ENCODE measurements at regions not wholly inside any gene's neighbourhood (a gene's known extent, or its start where the extent isn't known, plus 50 kb on each side); places are given as distances from the start of the nearest gene placed in this dataset.

GRCh38 chr6:11414176-11414963 lies 123.2 kb upstream of the TMEM170B start:
- no peaks in the 10 kb centered on the region for H4K20me1 ChIP-seq (ENCODE audit: insufficient read depth, low read depth, low read length)
- no peaks in the 10 kb centered on the region for H3K27me3 ChIP-seq (ENCODE audit: low read length)
- H3K4me1 ChIP-seq (ENCODE audit: low read length), result no peaks in the 10 kb centered on the region
- H3K36me3 ChIP-seq (ENCODE audit: insufficient read depth, low read length), result no peaks in the 10 kb centered on the region
- no peak overlapping the region for H3K4me2 ChIP-seq (ENCODE audit: low read depth, low read length, poor library complexity, severe bottlenecking)
- H3K27ac ChIP-seq (ENCODE audit: low read length), result no peak overlapping the region
- H2AFZ ChIP-seq (ENCODE audit: low read length), result no peak overlapping the region
- H3K4me3 ChIP-seq (ENCODE audit: low read length), result no peak overlapping the region
- no peak for DNase-seq
- H3K9me2 ChIP-seq (replicated peaks; ENCODE audit: insufficient read depth, low read length), result no peaks in the 10 kb centered on the region
- H3K9ac ChIP-seq (ENCODE audit: low read length), result no peak overlapping the region
- H3K79me2 ChIP-seq (ENCODE audit: low read length), result no peaks in the 10 kb centered on the region
- H3K9me3 ChIP-seq (ENCODE audit: low read length), result no peaks in the 10 kb centered on the region

- H4K20me1 ChIP-seq (ENCODE audit: insufficient read depth, low read depth, low read length), result no peaks in the 10 kb centered on the region
- no peak overlapping the region for H3K4me2 ChIP-seq (ENCODE audit: low read depth, low read length, poor library complexity, severe bottlenecking)
- H3K79me2 ChIP-seq (ENCODE audit: low read length), result no peaks in the 10 kb centered on the region
- H3K27me3 ChIP-seq (ENCODE audit: low read length), result no peaks in the 10 kb centered on the region
- DNase-seq, result no peak
- no peaks in the 10 kb centered on the region for H3K36me3 ChIP-seq (ENCODE audit: insufficient read depth, low read length)
- no peaks in the 10 kb centered on the region for H3K4me1 ChIP-seq (ENCODE audit: low read length)
- no peak overlapping the region for H2AFZ ChIP-seq (ENCODE audit: low read length)
- no peak overlapping the region for H3K27ac ChIP-seq (ENCODE audit: low read length)
- no peak overlapping the region for H3K9ac ChIP-seq (ENCODE audit: low read length)
- H3K9me3 ChIP-seq (ENCODE audit: low read length), result no peaks in the 10 kb centered on the region
- no peaks in the 10 kb centered on the region for H3K9me2 ChIP-seq (replicated peaks; ENCODE audit: insufficient read depth, low read length)
- H3K4me3 ChIP-seq (ENCODE audit: low read length), result no peak overlapping the region
Observed at GRCh38 chr6:11413728-11414127, 123.8 kb upstream of the TMEM170B start.

GRCh38 chr6:11413117-11413687 lies 124.3 kb upstream of the TMEM170B start:
- no peak overlapping the region for H3K9ac ChIP-seq (ENCODE audit: low read length)
- no peaks in the 10 kb centered on the region for H3K4me1 ChIP-seq (ENCODE audit: low read length)
- no peak overlapping the region for H3K27ac ChIP-seq (ENCODE audit: low read length)
- no peak overlapping the region for H3K4me3 ChIP-seq (ENCODE audit: low read length)
- no peaks in the 10 kb centered on the region for H3K79me2 ChIP-seq (ENCODE audit: low read length)
- H4K20me1 ChIP-seq (ENCODE audit: insufficient read depth, low read depth, low read length), result no peaks in the 10 kb centered on the region
- no peaks in the 10 kb centered on the region for H3K27me3 ChIP-seq (ENCODE audit: low read length)
- H3K36me3 ChIP-seq (ENCODE audit: insufficient read depth, low read length), result no peaks in the 10 kb centered on the region
- no peak for DNase-seq
- no peaks in the 10 kb centered on the region for H3K9me2 ChIP-seq (replicated peaks; ENCODE audit: insufficient read depth, low read length)
- H2AFZ ChIP-seq (ENCODE audit: low read length), result no peak overlapping the region
- H3K4me2 ChIP-seq (ENCODE audit: low read depth, low read length, poor library complexity, severe bottlenecking), result no peak overlapping the region
- no peaks in the 10 kb centered on the region for H3K9me3 ChIP-seq (ENCODE audit: low read length)

- H3K27ac ChIP-seq (ENCODE audit: low read length), result no peak overlapping the region
- no peaks in the 10 kb centered on the region for H3K9me3 ChIP-seq (ENCODE audit: low read length)
- no peaks in the 10 kb centered on the region for H3K27me3 ChIP-seq (ENCODE audit: low read length)
- no peaks in the 10 kb centered on the region for H3K79me2 ChIP-seq (ENCODE audit: low read length)
- H3K9me2 ChIP-seq (replicated peaks; ENCODE audit: insufficient read depth, low read length), result no peaks in the 10 kb centered on the region
- H4K20me1 ChIP-seq (ENCODE audit: insufficient read depth, low read depth, low read length), result no peaks in the 10 kb centered on the region
- H3K4me3 ChIP-seq (ENCODE audit: low read length), result no peak overlapping the region
- no peak overlapping the region for H2AFZ ChIP-seq (ENCODE audit: low read length)
- no peak overlapping the region for H3K9ac ChIP-seq (ENCODE audit: low read length)
- H3K4me1 ChIP-seq (ENCODE audit: low read length), result no peaks in the 10 kb centered on the region
- H3K36me3 ChIP-seq (ENCODE audit: insufficient read depth, low read length), result no peaks in the 10 kb centered on the region
- no peak for DNase-seq
- H3K4me2 ChIP-seq (ENCODE audit: low read depth, low read length, poor library complexity, severe bottlenecking), result no peak overlapping the region
Observed at GRCh38 chr6:11412616-11413015, 124.9 kb upstream of the TMEM170B start.

GRCh38 chr6:11412011-11412424 lies 125.5 kb upstream of the TMEM170B start:
- no peak overlapping the region for H3K4me2 ChIP-seq (ENCODE audit: low read depth, low read length, poor library complexity, severe bottlenecking)
- DNase-seq, result no peak
- H3K79me2 ChIP-seq (ENCODE audit: low read length), result no peaks in the 10 kb centered on the region
- H3K4me1 ChIP-seq (ENCODE audit: low read length), result no peaks in the 10 kb centered on the region
- H3K27ac ChIP-seq (ENCODE audit: low read length), result no peak overlapping the region
- H3K27me3 ChIP-seq (ENCODE audit: low read length), result no peaks in the 10 kb centered on the region
- no peak overlapping the region for H2AFZ ChIP-seq (ENCODE audit: low read length)
- no peaks in the 10 kb centered on the region for H3K36me3 ChIP-seq (ENCODE audit: insufficient read depth, low read length)
- H3K4me3 ChIP-seq (ENCODE audit: low read length), result no peak overlapping the region
- no peaks in the 10 kb centered on the region for H4K20me1 ChIP-seq (ENCODE audit: insufficient read depth, low read depth, low read length)
- H3K9me2 ChIP-seq (replicated peaks; ENCODE audit: insufficient read depth, low read length), result no peaks in the 10 kb centered on the region
- no peak overlapping the region for H3K9ac ChIP-seq (ENCODE audit: low read length)
- no peaks in the 10 kb centered on the region for H3K9me3 ChIP-seq (ENCODE audit: low read length)

- Histone ChIP-seq H3K27me3 (ENCODE audit: low read length) (no peaks in the 10 kb centered on the region), H4K20me1 (ENCODE audit: insufficient read depth, low read depth, low read length) (no peaks in the 10 kb centered on the region), H2AFZ (ENCODE audit: low read length) (no peak overlapping the region), H3K27ac (ENCODE audit: low read length) (no peak overlapping the region), H3K4me2 (ENCODE audit: low read depth, low read length, poor library complexity, severe bottlenecking) (no peak overlapping the region), H3K9me3 (ENCODE audit: low read length) (no peaks in the 10 kb centered on the region), H3K4me1 (ENCODE audit: low read length) (no peaks in the 10 kb centered on the region), H3K9me2 (replicated peaks; ENCODE audit: insufficient read depth, low read length) (no peaks in the 10 kb centered on the region), H3K4me3 (ENCODE audit: low read length) (no peak overlapping the region), H3K9ac (ENCODE audit: low read length) (no peak overlapping the region), H3K79me2 (ENCODE audit: low read length) (no peaks in the 10 kb centered on the region), H3K36me3 (ENCODE audit: insufficient read depth, low read length) (no peaks in the 10 kb centered on the region)
- no peak for DNase-seq
Observed at GRCh38 chr6:11411593-11411992, 126.0 kb upstream of the TMEM170B start.

GRCh38 chr6:11410539-11411307 lies 126.8 kb upstream of the TMEM170B start:
- Histone ChIP-seq H4K20me1 (ENCODE audit: insufficient read depth, low read depth, low read length) (no peaks in the 10 kb centered on the region), H3K36me3 (ENCODE audit: insufficient read depth, low read length) (no peaks in the 10 kb centered on the region), H3K4me3 (ENCODE audit: low read length) (no peak overlapping the region), H3K27ac (ENCODE audit: low read length) (no peak overlapping the region), H3K4me2 (ENCODE audit: low read depth, low read length, poor library complexity, severe bottlenecking) (no peak overlapping the region), H2AFZ (ENCODE audit: low read length) (no peak overlapping the region), H3K9me3 (ENCODE audit: low read length) (no peaks in the 10 kb centered on the region), H3K9me2 (replicated peaks; ENCODE audit: insufficient read depth, low read length) (no peaks in the 10 kb centered on the region), H3K27me3 (ENCODE audit: low read length) (no peaks in the 10 kb centered on the region), H3K79me2 (ENCODE audit: low read length) (no peaks in the 10 kb centered on the region), H3K4me1 (ENCODE audit: low read length) (no peaks in the 10 kb centered on the region), H3K9ac (ENCODE audit: low read length) (no peak overlapping the region)
- no peak for DNase-seq

GRCh38 chr6:11409371-11409770 lies 128.2 kb upstream of the TMEM170B start:
- Histone ChIP-seq H3K9ac (ENCODE audit: low read length) (no peak overlapping the region), H3K4me2 (ENCODE audit: low read depth, low read length, poor library complexity, severe bottlenecking) (no peak overlapping the region), H3K9me3 (ENCODE audit: low read length) (no peaks in the 10 kb centered on the region), H3K36me3 (ENCODE audit: insufficient read depth, low read length) (no peaks in the 10 kb centered on the region), H4K20me1 (ENCODE audit: insufficient read depth, low read depth, low read length) (no peaks in the 10 kb centered on the region), H3K9me2 (replicated peaks; ENCODE audit: insufficient read depth, low read length) (no peaks in the 10 kb centered on the region), H3K4me3 (ENCODE audit: low read length) (no peak overlapping the region), H3K79me2 (ENCODE audit: low read length) (no peaks in the 10 kb centered on the region), H3K27ac (ENCODE audit: low read length) (no peak overlapping the region), H3K4me1 (ENCODE audit: low read length) (peaks cover 13% of the 10 kb centered on the region), H3K27me3 (ENCODE audit: low read length) (no peaks in the 10 kb centered on the region), H2AFZ (ENCODE audit: low read length) (no peak overlapping the region)
- DNase-seq, result no peak
